Stimulated activated CD4-positive, alpha-beta T cell treated with anti-CD3 and anti-CD28 coated beads, TNF-alpha, amount 100 ng/mL, for 1 hour (primary cell): ENCODE measurements at regions not wholly inside any gene's neighbourhood (a gene's known extent, or its start where the extent isn't known, plus 50 kb on each side); places are given as distances from the start of the nearest gene placed in this dataset.

ENCODE experiments used
- DNase-seq, 3 donors: peaks; one replicate each; pipeline ENCODE4 v3.0.0-alpha.2; 2020; ENCODE audit warnings: low read depth in 3 of 3, low spot score in 1 of 3

DNA sequence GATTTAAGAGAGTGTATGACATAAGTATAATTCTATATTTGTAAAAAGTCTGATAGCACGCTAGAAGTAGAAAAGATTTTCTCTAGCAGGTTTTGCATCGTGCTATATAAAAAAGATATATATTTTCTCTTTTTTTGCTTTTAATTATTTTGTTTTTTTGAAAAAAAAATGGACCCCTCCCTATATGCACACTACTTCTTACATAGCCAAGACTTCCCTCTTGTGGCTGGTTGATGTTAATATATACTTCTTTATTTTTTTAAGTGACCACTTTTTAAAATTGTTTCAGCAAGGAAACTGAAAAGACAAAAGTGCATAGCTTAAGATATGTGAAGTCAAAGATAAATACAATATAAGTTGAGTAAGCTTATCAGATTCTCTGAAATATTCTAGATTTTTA, 1202.8 kb downstream of the DIAPH3 start:
- DNase-seq: no peak

DNA sequence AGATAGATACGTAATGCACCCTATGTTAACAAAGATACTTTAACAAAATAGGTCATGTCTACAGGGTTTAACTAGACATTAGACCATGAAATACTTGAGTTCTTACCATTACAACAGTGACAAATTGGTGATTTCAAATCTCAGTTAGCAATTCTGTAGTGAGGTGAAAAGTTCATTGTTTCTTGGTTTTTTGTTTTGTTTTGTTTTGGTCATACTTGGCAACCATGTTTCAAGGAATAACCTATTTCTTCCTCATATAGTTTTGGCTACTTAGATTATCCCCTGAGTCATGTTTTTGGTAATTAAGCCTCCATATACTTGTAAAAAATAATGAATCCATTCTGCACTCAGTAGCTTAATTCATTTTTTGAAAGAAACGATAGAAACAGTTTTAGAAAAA, 1200.4 kb downstream of the DIAPH3 start:
- DNase-seq: no peak

DNA sequence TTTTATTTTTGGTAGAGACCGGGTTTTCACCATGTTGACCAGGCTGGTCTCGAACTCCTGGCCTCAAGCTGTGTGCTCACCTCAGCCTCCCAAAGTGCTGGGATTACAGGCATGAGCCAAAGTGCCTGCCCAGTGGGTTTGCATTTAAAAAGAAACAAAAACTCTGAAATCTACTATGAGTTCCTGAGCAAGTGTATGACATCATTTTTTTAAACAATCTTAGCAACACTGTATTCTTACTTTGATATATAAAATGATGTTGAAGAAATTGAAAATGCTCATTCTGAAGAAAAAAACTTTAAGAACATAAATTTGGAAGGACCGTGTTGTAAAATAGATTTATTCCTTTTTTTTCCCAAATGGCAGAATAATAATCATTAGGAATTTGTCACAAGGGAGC, 1199.7 kb downstream of the DIAPH3 start:
- DNase-seq: no peak

DNA sequence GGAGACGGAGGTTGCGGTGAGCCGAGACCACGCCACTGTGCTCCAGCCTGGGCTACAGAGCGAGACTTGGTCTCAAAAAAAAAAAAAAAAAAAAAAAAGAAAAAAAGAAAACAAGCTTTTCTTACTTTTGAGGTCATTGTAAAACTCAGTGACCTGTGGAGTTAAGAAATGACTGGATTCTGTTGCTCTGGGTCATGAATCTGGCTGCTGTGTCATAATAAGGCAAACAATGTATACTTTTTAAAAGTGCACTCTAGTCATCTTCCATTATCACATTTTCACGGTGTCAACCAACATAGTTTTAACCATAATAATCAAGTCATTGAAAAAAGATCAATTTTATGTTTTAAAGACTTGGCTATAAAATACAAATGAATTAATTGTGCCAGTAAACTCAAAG, 1186.6 kb downstream of the DIAPH3 start:
- no peak for DNase-seq

DNA sequence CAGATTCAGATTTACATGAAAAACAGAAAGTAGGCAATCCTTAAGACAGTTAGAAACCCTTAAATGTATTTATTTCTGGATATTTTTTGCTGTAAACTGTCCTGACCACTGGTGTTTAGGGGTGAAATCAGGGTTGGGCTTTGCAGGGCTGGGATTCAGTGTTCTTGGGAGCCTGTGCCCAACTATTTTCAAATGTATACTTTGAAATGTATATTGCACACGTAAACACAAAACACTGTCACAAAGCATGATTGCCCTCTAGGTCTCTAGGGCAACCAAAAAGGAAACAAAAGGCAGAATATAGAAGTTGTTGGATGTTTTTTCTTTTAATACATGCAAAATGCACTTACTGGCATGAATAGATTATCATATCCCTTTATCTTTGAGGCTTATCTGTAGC, 1185.4 kb downstream of the DIAPH3 start:
- no peak for DNase-seq

DNA sequence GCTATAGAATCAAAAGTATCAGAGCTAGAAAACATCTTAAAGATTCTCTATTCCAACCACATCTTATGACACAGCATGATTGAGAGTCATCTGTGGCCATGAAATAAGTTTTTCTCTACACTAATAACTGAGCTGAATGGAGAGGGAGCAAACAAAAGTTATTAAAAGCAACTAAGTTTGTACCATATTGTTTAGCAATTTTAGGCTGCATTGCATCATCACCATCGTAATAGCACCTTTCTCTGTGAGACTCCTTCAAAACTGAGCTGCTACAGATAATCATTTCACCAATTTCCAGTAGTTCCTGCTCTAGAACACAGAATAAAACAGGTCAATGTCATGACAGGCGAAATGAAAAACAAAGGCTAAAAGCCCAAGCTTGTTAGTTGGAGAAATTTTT, 1183.9 kb downstream of the DIAPH3 start:
- DNase-seq: no peak

DNA sequence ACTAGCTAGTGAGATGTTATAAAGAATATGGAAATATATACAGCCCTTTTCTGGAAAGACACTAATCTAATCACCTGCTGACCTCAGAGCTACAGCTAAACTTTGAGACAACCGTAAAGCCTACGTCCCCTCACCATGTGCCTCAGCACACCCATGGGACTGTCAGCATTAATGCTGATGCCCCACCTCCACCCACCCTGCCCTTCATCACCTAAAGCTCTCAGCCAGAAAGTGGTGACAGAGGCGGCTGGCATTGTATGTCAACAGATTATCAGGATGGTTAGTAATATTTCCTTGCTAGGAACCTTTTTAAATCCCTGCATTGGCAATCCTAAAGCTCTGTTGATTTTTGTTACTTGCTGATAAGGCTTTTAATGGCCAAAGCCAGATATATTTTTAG, 1177.9 kb downstream of the DIAPH3 start:
- DNase-seq: no peak

DNA sequence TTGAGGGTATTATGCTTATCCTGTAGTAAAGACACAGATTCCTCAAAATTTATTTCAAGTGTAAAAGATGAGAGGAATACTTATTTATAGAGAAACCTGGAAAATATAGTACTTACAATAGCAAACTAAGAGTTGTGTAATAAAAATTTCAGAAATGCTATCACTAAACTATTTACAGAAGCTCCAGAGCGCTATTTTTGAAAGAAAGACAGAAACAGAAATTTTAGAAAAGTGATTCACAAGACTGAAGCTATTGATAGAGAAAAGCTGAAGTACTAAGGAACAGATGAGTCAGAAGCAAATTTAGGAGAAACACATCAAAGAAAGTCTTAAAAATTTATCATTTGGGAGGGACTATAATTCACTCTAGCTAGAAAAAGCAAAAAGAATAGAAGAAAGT, 1174.2 kb downstream of the DIAPH3 start:
- DNase-seq: no peak

DNA sequence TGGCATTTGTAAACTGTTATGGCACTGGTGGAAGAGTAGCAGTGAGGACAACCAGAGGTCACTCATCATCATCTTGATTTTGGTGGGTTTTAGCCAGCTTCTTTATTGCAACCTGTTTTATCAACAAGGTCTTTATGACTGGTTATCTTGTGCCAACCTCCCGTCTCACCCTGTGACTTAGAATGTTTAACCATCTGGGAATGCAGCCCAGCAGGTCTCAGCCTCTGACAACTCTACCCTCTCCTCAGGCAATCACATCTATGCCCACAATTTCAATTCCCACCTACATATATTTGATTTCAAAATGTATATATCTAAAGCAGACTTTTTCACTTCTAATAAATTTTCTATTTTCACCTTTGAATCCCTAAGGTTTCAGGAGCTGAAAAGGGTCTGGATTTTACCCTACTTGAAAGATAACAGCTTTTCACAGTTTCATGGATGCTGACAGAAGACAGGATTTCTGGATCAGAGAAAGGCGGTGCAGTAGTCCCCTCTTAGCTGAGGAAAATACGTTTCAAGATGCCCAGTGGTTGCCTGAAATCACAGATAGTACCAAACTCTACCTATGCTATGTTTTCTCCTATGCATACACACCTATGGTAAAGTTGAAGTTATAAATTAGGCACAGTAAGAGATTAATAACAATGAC, 1171.8 kb downstream of the DIAPH3 start:
- no peak for DNase-seq

DNA sequence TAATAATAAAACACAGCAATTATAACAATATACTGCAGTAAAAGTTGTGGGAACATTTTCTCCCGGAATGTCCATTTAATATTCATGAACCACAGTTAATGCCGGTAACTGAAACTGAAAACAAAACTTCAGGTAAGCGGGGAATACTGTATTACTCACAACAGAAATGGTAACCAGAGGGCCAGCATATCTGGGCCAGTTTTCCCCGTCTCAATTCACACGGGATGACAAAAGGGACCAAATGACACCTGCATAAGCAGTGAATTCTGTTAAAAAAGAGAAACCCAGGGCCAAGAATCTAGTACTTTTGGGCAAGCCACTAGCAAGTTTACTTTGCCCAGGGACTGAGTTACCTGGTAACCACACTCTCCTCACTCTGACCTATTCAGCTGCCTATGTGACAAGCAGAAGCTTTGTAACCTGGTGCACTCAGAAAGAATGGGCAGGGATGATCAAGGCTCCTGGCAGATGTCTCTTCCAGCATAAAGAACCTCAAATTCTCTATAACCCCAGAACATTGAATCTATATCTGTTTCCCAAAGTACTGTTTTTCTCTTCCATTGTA, 1171.2 kb downstream of the DIAPH3 start:
- DNase-seq: no peak

DNA sequence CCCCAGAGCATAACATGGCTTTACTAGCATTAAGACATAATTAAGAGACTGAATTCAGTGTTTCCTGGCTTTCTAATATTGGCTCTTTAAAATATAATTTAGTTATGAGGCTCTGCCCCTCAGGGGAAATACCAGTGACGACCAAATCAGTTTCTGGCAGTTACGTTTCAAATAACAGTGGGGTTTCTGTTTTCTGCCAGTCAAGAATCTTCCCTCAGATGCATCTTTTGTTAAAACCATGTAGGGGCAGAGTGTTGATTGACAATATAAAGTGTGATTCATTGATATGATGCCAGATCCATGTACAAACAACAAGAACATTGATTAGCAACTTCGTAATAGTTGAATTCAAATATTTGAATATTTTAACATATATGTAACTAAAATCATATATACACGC, 1169.7 kb downstream of the DIAPH3 start:
- DNase-seq: no peak

DNA sequence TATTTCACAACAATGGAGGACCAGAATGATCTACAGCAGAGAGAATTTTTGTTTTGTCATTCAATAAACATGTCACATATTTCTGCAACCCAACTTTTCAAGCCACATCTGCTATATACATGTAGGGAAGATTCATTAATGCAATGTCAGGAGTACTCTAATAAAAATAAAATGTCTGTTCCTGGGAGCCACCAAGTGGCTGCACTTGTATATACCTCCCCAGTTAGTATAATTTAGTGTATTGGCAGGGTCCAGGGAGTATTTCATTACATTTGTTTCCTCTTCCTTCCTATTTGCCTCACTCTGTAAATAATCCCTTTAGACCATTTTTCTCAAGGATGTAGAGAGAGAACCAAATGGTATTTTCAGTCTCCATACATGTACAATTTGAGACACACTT, 1169.0 kb downstream of the DIAPH3 start:
- no peak for DNase-seq

DNA sequence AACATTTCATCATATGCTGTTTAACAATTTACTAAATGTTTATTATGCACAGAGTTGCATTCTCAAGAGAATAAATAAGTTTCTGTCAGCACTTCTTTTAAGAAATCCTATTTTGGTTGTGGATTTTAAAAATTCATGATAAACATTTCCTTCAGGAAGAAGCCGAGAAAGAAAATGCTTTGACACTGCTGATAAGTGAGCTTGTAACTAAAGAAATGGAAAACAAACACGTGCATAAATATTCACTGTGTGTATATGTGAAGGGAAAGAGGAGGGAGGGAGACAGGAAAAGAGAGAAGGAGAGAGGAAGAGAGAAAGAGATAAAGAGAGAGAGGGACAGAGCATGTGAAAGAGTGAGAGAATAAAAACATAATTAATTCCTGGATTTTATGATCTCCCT, 1165.0 kb downstream of the DIAPH3 start:
- DNase-seq: no peak

DNA sequence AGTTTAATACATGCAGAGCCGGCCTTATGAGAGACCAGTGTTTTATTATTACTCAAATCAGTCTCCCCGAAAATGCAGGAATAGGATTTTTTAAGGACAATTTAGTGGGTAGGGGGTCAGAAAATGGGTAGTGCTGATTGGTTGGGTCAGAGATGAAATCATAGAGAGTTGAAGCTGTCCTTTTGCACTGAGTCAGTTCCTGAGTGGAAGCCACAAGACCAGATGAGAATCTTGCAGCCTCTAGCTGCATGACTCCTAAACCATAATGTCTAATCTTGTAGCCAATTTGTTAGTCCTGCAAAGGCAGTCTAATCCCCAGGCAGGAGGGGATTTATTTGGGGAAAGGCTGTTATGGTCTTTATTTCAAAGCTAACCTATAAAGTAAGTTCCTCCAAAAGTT, 1163.9 kb downstream of the DIAPH3 start:
- DNase-seq: no peak

DNA sequence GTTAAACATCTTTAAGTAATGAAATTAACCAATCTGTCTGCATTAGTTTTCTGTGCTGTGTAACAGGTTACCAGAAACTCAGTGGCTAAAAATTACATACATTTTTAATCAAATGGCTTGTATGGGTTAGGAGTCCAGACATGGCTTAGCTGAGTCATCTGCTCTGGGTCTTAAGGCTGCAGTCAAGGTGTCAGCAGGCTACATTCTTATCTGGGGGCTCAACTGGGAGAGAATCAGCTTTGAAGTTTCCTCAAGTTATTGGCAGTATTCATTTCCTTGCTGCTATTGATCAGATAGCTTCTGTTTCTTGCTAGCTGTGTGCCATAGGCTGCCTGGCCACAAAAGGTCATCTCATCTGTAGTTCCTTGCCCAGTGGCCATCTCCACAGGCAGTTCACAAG, 1163.0 kb downstream of the DIAPH3 start:
- no peak for DNase-seq

DNA sequence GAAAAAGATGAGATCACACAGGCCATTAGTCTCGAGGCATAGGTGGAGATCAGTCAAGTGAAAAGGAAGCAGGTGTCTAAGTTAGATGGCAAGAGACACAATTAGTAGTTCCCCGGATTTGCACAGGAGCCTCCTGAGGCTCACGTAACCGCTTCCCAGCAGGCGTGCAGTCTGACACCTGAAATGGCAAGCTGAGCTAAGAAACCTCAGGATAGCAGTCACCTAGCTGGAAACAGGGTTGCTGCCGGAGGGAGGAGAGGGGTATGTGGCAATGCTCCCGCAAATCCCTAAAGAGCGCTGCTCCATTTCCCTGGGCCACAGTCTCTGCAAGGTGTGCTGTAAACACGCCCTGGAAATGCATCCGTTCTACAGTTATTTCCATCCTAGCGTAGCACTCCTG, 1151.0 kb downstream of the DIAPH3 start:
- no peak for DNase-seq

DNA sequence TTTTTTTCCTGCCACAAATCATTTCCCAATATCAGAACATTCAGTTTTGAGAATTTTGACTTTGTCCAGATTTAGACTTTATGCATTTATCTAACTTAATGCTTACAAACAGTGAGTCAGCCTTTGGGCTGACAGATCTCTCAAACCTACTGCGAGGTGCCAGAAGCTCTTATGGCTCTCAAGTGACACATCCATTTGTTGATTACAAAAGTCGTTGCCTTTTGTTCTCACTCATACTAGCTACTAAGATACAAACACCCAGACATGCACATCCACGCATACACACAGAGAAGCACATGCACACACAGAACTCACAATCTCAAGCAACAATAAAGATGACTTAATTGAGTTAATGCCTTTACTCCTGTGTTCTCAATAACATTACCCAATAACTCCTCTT, 1147.5 kb downstream of the DIAPH3 start:
- no peak for DNase-seq

DNA sequence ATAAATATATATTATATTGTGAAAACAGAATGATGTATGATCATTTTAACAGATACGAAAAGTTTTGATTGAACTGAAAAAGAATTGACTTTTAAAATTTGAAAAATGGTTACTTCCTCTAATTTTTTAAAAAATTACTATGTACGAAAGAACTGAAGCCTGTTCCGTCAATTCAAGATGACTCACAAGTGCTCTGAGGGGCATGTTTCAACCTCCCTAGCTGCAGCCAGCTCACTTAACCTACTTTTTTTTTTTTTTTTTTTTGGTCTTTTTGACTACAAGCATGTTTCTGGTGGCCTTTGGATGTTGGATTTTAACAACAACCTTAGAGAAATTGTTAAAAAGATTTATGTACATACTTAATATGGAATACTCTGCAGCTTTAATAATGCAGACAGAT, 1139.3 kb downstream of the DIAPH3 start:
- no peak for DNase-seq

DNA sequence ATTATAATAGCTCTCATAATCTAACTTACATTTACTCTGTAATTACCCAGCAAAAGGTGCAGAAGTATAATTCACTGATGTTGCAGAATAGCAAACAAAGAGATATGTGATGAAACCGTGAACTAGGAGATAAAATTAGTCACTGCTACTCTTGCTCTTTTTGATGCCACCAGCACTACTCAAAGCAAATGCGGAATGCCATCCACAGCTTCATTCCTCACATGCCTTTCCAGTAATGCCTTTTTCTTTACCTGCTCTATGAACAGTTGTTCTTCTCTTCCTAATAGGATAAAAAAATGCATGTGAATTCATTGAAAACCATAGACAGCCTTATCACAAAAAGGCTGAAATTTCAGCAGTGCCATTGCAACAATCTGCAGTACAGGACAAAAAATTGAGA, 1129.5 kb downstream of the DIAPH3 start:
- DNase-seq: no peak

DNA sequence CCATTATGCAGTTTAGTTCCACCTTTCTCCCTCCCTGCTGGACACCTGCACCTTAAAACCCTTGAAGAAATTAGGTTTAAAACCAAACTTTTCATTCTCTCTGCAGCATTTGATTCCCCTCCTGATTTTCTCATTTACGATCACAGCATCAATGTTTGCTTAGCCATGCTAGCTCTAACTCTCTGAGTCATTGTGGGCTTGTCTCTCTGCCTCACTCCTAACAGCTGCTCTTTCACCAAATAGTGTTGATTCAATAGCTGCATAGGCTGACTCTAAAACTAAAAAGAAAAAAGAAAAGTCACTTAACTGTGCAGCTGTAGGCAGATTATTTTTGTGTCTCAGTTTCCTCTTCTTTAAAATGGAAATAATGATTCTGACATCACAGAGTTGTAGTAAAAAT, 1124.9 kb downstream of the DIAPH3 start:
- no peak for DNase-seq

DNA sequence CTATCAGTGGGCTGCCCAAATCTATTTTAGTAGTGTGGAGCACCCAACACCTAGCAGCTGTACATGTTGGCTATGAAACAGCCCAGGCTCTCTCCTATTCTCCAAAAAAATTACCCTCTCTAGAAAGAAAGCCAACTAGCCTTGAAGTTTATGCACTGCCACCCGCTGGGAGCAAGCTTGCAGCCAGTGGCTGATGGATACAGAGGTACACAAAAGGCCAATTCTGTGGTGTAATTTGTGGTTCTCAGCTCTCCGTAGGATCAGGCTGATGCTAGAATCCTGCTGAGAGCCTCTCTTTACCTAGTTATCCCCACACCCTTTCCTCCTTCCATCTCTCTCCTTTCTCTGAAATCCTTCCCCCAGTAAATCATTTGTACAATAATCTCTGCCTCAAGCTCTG, 1120.7 kb downstream of the DIAPH3 start:
- no peak for DNase-seq

DNA sequence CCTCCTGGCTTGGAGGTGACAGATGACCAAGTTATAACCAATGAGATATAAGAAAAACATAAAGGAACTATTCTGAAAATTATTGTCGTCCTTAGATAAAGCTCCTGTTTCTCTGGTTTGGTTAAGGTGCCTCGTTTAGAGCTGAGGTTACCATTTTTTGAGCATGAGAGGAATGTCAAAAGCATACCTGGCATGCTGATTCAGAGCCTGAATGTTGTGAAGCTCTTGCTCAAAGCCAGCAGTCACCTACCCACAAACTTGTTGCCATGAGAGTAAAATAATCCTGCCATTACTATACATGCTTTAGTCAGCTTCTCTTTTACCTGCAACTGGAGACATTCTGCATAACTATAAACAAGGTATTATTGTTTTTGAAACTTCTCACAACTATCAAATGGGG, 1116.2 kb downstream of the DIAPH3 start:
- no peak for DNase-seq

DNA sequence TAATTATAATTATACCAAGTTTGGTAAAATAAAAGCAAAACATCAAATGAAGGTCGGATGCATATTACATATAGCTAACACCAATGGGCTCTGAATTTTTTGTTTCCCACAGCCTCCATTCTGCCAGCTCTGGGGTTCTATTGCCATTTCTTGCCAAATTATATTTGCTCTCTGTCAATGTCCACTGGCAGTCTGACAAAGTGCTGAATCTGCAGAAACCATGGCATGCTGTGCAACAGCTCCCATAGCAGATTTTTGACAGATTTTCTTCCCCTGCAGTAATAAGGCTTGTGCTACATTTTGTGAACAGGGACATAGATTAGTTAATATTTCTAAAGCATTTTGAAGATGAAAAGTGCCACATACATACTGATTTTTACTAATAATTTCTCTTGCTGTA, 1102.1 kb downstream of the DIAPH3 start:
- DNase-seq: no peak

DNA sequence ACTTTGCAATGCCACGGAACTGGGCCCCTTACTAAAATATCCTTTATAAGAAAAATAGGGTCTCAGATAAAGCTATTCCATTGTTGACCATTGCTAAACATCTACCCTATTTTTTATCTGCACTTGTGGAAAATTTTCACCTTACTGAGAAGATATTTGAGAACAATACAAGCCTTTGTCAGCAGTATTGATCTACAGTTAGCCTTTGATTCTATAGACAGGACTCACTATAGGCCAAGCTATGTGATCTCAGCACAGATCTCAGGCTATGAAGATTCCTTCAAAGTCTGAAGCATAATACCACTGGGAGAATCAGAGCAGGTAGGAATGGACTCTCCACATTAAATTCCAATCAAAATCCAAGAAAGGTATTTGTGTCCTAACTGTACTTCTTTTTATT, 1099.7 kb downstream of the DIAPH3 start:
- no peak for DNase-seq
